ENCODE measurements at regions not wholly inside any gene's neighbourhood (a gene's known extent, or its start where the extent isn't known, plus 50 kb on each side); places are given as distances from the start of the nearest gene placed in this dataset.

DNA sequence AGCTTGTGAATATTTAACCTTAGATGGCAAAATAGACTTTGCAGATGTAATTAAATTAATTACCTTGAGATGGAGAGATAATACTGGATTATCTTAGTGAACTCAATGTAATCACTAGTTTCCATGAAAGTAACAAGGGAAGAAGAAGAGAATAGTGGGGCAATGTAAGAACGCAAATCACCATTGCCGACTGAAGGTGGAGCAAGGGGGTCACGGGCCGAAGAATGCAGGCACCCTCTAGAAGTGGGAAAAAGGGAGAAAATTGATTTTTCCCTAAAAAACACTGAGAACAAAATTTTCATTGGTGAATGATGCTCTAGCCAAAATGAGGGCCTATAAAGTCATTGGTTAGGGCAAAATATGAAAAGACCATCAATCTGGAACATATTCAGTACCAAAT, 375.6 kb upstream of the EPHA5 start:
- no peak for TF ChIP-seq CTCF (IDR thresholded peaks at IDR 0.05; ENCODE audit: insufficient read depth, low read length)
- TF ChIP-seq REST (IDR thresholded peaks at IDR 0.05; ENCODE audit: insufficient replicate concordance, low read depth) = no peak
- no peak for TF ChIP-seq POLR2AphosphoS5 (IDR thresholded peaks at IDR 0.05; ENCODE audit: low read depth)

Data from HL-60 (cell line).